ENCODE measurements at regions not wholly inside any gene's neighbourhood (a gene's known extent, or its start where the extent isn't known, plus 50 kb on each side); places are given as distances from the start of the nearest gene placed in this dataset.
A peak's percentile ranks its signal among the peaks of the same experiment; 100 is the strongest.

DNA sequence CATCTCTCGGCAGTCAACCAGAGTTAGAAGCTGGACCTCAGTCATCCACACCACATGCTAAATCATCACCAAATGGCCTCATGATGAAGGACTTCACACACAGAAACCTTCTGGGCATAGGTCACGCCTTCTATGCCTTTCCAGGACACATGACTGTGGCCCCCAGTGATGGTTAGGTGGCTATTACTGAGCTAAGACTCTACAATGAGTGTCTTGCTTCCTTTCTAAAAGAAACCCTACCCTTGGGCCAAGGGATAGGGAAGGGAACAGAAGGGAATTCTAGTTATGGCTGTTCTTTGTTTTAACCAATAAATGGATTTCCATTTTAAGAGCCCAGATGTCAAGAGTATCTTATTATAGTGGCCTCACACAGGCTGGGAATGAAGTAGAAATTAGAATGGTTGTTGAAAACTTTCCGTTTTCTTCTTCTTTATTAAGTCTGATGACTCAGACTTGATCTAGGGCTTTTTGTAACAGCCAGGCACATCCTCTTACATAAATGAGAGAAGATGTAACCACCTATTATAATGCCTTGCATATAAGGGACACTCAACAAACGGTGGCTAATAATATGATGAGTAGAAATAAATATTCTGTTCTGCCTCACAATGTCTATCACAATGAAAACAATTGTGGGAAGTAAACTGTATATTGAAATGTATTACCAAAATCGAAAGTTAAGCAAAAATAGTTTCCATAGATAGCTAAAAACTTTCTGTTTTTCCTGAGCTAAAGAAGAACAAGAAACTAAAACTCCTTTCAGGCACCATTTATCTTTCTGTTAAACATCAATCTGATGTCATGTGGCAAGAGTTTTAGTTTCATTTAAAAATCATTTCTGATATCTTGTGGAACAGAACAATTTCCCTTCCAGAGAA, 62.5 kb upstream of the TOMM7 start:
- no peaks in the 10 kb centered on the region for H3K36me3 ChIP-seq (ENCODE audit: control insufficient read depth in 4 of 4, insufficient read depth in 4 of 4, low read length in 3 of 4)
- DNase-seq = peak in 1 of 3 donors; percentile 9
- WGBS (ENCODE audit: insufficient coverage) = 100% methylated on average over 3 of the region's 5 CpGs
- no peak overlapping the region for H3K4me3 ChIP-seq (ENCODE audit: control insufficient read depth in 1 of 7, extremely low read depth in 1 of 7, insufficient read depth in 4 of 7, low read depth in 2 of 7, low read length in 6 of 7)
- peaks cover 0 to under 1% (median 0%) of the 10 kb centered on the region in 5 experiments for H3K9me3 ChIP-seq (ENCODE audit: control extremely low read depth in 1 of 5, control insufficient read depth in 4 of 5, insufficient read depth in 2 of 5, low read depth in 1 of 5, low read length in 4 of 5)
- peaks cover 0 to 12% (median 3%) of the 10 kb centered on the region in 4 experiments for H3K4me1 ChIP-seq (ENCODE audit: control extremely low read depth in 1 of 4, control insufficient read depth in 4 of 4, insufficient read depth in 4 of 4, low read length in 3 of 4)
- ChIA-PET POLR2A (interaction anchor here (0.6 to 0.7 kb wide), 2 partner anchors 16 to 190 kb away, joined by 3 to 4 read pairs; no protein-coding TSS in a partner anchor), CTCF (no interaction called here)
- no peaks in the 10 kb centered on the region for H3K27me3 ChIP-seq (replicated peaks in 2 of 5; ENCODE audit: control insufficient read depth in 4 of 5, insufficient read depth in 5 of 5, low read length in 4 of 5)
- no peak overlapping the region for H3K27ac ChIP-seq (ENCODE audit: insufficient read depth in 1 of 2, low read depth in 1 of 2, low read length in 2 of 2, poor library complexity in 1 of 2, severe bottlenecking in 2 of 2)

DNA sequence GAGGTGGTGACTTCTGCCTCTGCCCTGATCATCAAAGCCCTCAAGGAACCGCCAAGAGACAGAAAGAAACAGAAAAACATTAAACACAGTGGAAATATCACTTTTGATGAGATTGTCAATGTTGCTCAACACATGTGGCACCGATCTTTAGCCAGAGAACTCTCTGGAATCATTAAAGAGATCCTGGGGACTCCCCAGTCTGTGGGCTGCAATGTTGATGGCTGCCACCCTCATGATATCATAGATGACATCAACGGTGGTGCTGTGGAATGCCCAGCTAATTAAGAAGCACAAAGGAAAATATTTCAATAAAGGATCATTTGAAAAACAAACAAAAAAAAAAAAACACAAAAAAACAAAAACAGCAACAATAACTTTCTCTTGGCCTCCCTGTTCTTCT, 59.5 kb upstream of the TOMM7 start:
- WGBS (ENCODE audit: insufficient coverage) = 100% methylated on average over 1 of the region's 3 CpGs

GRCh38 chr7:22879709-22880306, 57.2 kb upstream of the TOMM7 start:
- no peak overlapping the region for H3K27ac ChIP-seq (ENCODE audit: insufficient read depth in 1 of 2, low read depth in 1 of 2, low read length in 2 of 2, poor library complexity in 1 of 2, severe bottlenecking in 2 of 2)
- H3K36me3 ChIP-seq (ENCODE audit: control insufficient read depth in 4 of 4, insufficient read depth in 4 of 4, low read length in 3 of 4) = no peaks in the 10 kb centered on the region
- no peak overlapping the region for H3K4me3 ChIP-seq (ENCODE audit: control insufficient read depth in 1 of 7, extremely low read depth in 1 of 7, insufficient read depth in 4 of 7, low read depth in 2 of 7, low read length in 6 of 7)
- H3K27me3 ChIP-seq (replicated peaks in 2 of 5; ENCODE audit: control insufficient read depth in 4 of 5, insufficient read depth in 5 of 5, low read length in 4 of 5) = no peaks in the 10 kb centered on the region
- CTCF ChIA-PET = no interaction called here
- H3K4me1 ChIP-seq (ENCODE audit: control extremely low read depth in 1 of 4, control insufficient read depth in 4 of 4, insufficient read depth in 4 of 4, low read length in 3 of 4) = peaks cover 0 to 4% (median 0%) of the 10 kb centered on the region in 4 experiments
- 50% methylated on average over 2 of the region's 8 CpGs for WGBS (ENCODE audit: insufficient coverage)
- POLR2A ChIA-PET = no interaction called here
- DNase-seq = no peak
- peaks cover 0 to 3% (median 0%) of the 10 kb centered on the region in 5 experiments for H3K9me3 ChIP-seq (ENCODE audit: control extremely low read depth in 1 of 5, control insufficient read depth in 4 of 5, insufficient read depth in 2 of 5, low read depth in 1 of 5, low read length in 4 of 5)

More for the DNA sequence above, 59.5 kb upstream of the TOMM7 start:
- no peak for DNase-seq
- CTCF ChIA-PET = interaction anchor here (0.8 kb wide), 1 partner anchor 21 kb away, joined by 3 read pairs; no protein-coding TSS in a partner anchor
- Histone ChIP-seq H3K4me1 (ENCODE audit: control extremely low read depth in 1 of 4, control insufficient read depth in 4 of 4, insufficient read depth in 4 of 4, low read length in 3 of 4) (peaks cover 0 to 16% (median 3%) of the 10 kb centered on the region in 4 experiments), H3K9me3 (ENCODE audit: control extremely low read depth in 1 of 5, control insufficient read depth in 4 of 5, insufficient read depth in 2 of 5, low read depth in 1 of 5, low read length in 4 of 5) (peaks cover 0 to 3% (median 0%) of the 10 kb centered on the region in 5 experiments), H3K27me3 (replicated peaks in 2 of 5; ENCODE audit: control insufficient read depth in 4 of 5, insufficient read depth in 5 of 5, low read length in 4 of 5) (no peaks in the 10 kb centered on the region), H3K36me3 (ENCODE audit: control insufficient read depth in 4 of 4, insufficient read depth in 4 of 4, low read length in 3 of 4) (no peaks in the 10 kb centered on the region), H3K27ac (ENCODE audit: insufficient read depth in 1 of 2, low read depth in 1 of 2, low read length in 2 of 2, poor library complexity in 1 of 2, severe bottlenecking in 2 of 2) (no peak overlapping the region), H3K4me3 (ENCODE audit: control insufficient read depth in 1 of 7, extremely low read depth in 1 of 7, insufficient read depth in 4 of 7, low read depth in 2 of 7, low read length in 6 of 7) (no peak overlapping the region)
- POLR2A ChIA-PET = no interaction called here

DNA sequence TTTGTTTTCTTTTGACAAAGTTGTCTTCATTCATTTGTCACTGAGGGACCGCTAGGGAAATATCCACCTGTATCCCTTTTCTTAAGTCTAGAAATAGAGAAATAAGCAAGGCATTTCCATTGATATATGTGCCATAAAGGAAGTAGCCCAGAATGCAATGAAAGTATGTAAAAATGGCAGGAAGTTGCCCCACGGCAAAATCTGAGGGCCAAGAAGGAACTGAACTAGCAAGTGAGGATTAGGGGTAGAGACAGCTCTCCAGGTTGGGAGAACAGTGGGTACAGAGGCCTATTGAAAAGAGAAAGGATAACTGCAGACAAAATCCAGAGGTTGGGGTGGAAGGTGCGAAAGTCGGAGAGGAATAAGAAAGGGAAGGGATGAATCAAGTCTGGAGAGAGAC, 56.6 kb upstream of the TOMM7 start:
- Histone ChIP-seq H3K4me3 (ENCODE audit: control insufficient read depth in 1 of 7, extremely low read depth in 1 of 7, insufficient read depth in 4 of 7, low read depth in 2 of 7, low read length in 6 of 7) (no peak overlapping the region), H3K9me3 (ENCODE audit: control extremely low read depth in 1 of 5, control insufficient read depth in 4 of 5, insufficient read depth in 2 of 5, low read depth in 1 of 5, low read length in 4 of 5) (peaks cover 0 to 3% (median 0%) of the 10 kb centered on the region in 5 experiments), H3K27ac (ENCODE audit: insufficient read depth in 1 of 2, low read depth in 1 of 2, low read length in 2 of 2, poor library complexity in 1 of 2, severe bottlenecking in 2 of 2) (no peak overlapping the region), H3K4me1 (ENCODE audit: control extremely low read depth in 1 of 4, control insufficient read depth in 4 of 4, insufficient read depth in 4 of 4, low read length in 3 of 4) (peaks cover 0 to 4% (median 0%) of the 10 kb centered on the region in 4 experiments), H3K36me3 (ENCODE audit: control insufficient read depth in 4 of 4, insufficient read depth in 4 of 4, low read length in 3 of 4) (no peaks in the 10 kb centered on the region), H3K27me3 (replicated peaks in 2 of 5; ENCODE audit: control insufficient read depth in 4 of 5, insufficient read depth in 5 of 5, low read length in 4 of 5) (no peaks in the 10 kb centered on the region)
- CTCF ChIA-PET = no interaction called here
- no peak for DNase-seq
- 86% methylated on average over 3 of the region's 4 CpGs for WGBS (ENCODE audit: insufficient coverage)
- POLR2A ChIA-PET = no interaction called here

DNA sequence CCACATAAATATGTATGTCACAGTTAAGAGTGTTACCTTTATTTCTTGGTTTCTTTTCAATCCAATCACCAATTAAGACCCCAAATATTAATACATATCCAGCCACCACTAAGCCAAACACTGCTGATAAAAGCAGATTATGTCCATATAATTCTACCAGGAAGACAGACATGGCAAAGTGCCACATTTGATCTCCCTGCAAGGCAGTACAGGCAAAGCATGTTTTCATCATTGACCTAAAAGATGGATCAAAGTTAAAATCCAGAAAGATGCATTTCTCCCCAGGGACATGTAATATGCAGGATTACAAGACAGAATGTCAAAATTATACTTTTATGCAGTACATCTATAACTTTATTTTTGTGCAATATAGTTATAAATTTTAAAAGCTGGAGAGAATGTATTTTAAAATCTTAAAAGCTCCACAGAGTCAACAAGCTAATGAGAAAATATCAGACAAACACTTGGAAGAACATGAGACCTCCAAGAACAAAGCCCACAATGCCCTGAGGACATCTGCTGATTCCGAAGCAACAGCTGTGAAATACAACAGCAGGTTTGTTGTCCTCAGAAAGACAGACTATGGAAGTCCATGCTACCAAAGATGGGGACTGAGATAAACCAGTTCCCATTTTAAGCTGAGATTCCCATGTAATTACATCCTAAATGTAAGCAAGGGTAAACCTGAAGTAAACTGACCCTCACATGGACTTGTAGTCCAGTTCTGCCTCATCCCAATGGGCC, 54.5 kb upstream of the TOMM7 start:
- no peak for DNase-seq
- Histone ChIP-seq H3K36me3 (ENCODE audit: control insufficient read depth in 4 of 4, insufficient read depth in 4 of 4, low read length in 3 of 4) (no peaks in the 10 kb centered on the region), H3K4me3 (ENCODE audit: control insufficient read depth in 1 of 7, extremely low read depth in 1 of 7, insufficient read depth in 4 of 7, low read depth in 2 of 7, low read length in 6 of 7) (no peak overlapping the region), H3K27me3 (replicated peaks in 2 of 5; ENCODE audit: control insufficient read depth in 4 of 5, insufficient read depth in 5 of 5, low read length in 4 of 5) (no peaks in the 10 kb centered on the region), H3K9me3 (ENCODE audit: control extremely low read depth in 1 of 5, control insufficient read depth in 4 of 5, insufficient read depth in 2 of 5, low read depth in 1 of 5, low read length in 4 of 5) (peaks cover 0 to 3% (median 0%) of the 10 kb centered on the region in 5 experiments), H3K4me1 (ENCODE audit: control extremely low read depth in 1 of 4, control insufficient read depth in 4 of 4, insufficient read depth in 4 of 4, low read length in 3 of 4) (peaks cover 0 to 4% (median 0%) of the 10 kb centered on the region in 4 experiments), H3K27ac (ENCODE audit: insufficient read depth in 1 of 2, low read depth in 1 of 2, low read length in 2 of 2, poor library complexity in 1 of 2, severe bottlenecking in 2 of 2) (no peak overlapping the region)
- ChIA-PET POLR2A (no interaction called here), CTCF (interaction anchor here (0.8 to 1.2 kb wide), 2 partner anchors 14 to 119 kb away, joined by 3 read pairs; no protein-coding TSS in a partner anchor)
- no CpG with 5 or more reads among the region's 1 CpG for WGBS (ENCODE audit: insufficient coverage)

GRCh38 chr7:22875470-22875869, 52.8 kb upstream of the TOMM7 start:
- no peaks in the 10 kb centered on the region for H3K27me3 ChIP-seq (replicated peaks in 2 of 5; ENCODE audit: control insufficient read depth in 4 of 5, insufficient read depth in 5 of 5, low read length in 4 of 5)
- no peaks in the 10 kb centered on the region for H3K36me3 ChIP-seq (ENCODE audit: control insufficient read depth in 4 of 4, insufficient read depth in 4 of 4, low read length in 3 of 4)
- H3K4me1 ChIP-seq (ENCODE audit: control extremely low read depth in 1 of 4, control insufficient read depth in 4 of 4, insufficient read depth in 4 of 4, low read length in 3 of 4) = peaks cover 0 to 4% (median 0%) of the 10 kb centered on the region in 4 experiments
- DNase-seq = no peak
- ChIA-PET POLR2A (no interaction called here), CTCF (interaction anchor here (0.9 to 1.3 kb wide), 3 partner anchors 14 to 18 kb away, joined by 3 to 4 read pairs (median 4); no protein-coding TSS in a partner anchor)
- no peak overlapping the region for H3K27ac ChIP-seq (ENCODE audit: insufficient read depth in 1 of 2, low read depth in 1 of 2, low read length in 2 of 2, poor library complexity in 1 of 2, severe bottlenecking in 2 of 2)
- H3K9me3 ChIP-seq (ENCODE audit: control extremely low read depth in 1 of 5, control insufficient read depth in 4 of 5, insufficient read depth in 2 of 5, low read depth in 1 of 5, low read length in 4 of 5) = peaks cover 0 to 3% (median 0%) of the 10 kb centered on the region in 5 experiments
- WGBS (ENCODE audit: insufficient coverage) = 99% methylated on average over 8 of the region's 8 CpGs
- no peak overlapping the region for H3K4me3 ChIP-seq (ENCODE audit: control insufficient read depth in 1 of 7, extremely low read depth in 1 of 7, insufficient read depth in 4 of 7, low read depth in 2 of 7, low read length in 6 of 7)

Data from common myeloid progenitor, CD34-positive (primary cell).